GM23338 (cell line): ENCODE measurements at regions not wholly inside any gene's neighbourhood (a gene's known extent, or its start where the extent isn't known, plus 50 kb on each side); places are given as distances from the start of the nearest gene placed in this dataset.

Experiments
- ATAC-seq: fragments of 200-7000 bp; cut with Tn5 transposase; 3 replicates; pipeline ENCODE4 v1.9.1; 2020
- DNase-seq: peaks from one replicate; pipeline ENCODE4 v3.0.0-alpha.2; 2015; ENCODE audit warnings: low spot score
- H2AFZ ChIP-seq: fragments of 200-600 bp; sonication (generic); 2 replicates; pipeline ENCODE4 v1.8.0; 2016; ENCODE audit warnings: antibody characterized with exemption, mild to moderate bottlenecking, moderate library complexity
- H3F3A ChIP-seq: fragments of 200-600 bp; sonication (generic); replicated peaks from 2 replicates; pipeline ENCODE4 v1.8.0; 2017; ENCODE audit warnings: antibody characterized with exemption, mixed run types, low read depth
- H3K27ac ChIP-seq: fragments of 200-600 bp; sonication (generic); 2 replicates; pipeline ENCODE4 v1.6.1; 2016; ENCODE audit warnings: low read depth
- H3K27me3 ChIP-seq: fragments of 200-600 bp; sonication (generic); 2 replicates; pipeline ENCODE4 v1.8.0; 2016; ENCODE audit warnings: mild to moderate bottlenecking, mixed run types, moderate library complexity; ENCODE audit not compliant: insufficient read depth
- H3K36me3 ChIP-seq: fragments of 200-600 bp; sonication (generic); 2 replicates; pipeline ENCODE4 v1.8.0; 2016; ENCODE audit warnings: mild to moderate bottlenecking; ENCODE audit not compliant: insufficient read depth
- H3K4me1 ChIP-seq: fragments of 200-600 bp; sonication (generic); 2 replicates; pipeline ENCODE4 v1.8.0; 2016; ENCODE audit warnings: mild to moderate bottlenecking, moderate library complexity; ENCODE audit not compliant: insufficient read depth
- H3K4me2 ChIP-seq: fragments of 200-600 bp; sonication (generic); 2 replicates; pipeline ENCODE4 v1.7.1; 2017; ENCODE audit warnings: mixed run types
- H3K4me3 ChIP-seq: fragments of 200-600 bp; sonication (generic); 2 replicates; pipeline ENCODE4 v1.6.1; 2016; ENCODE audit warnings: mixed run types
- H3K79me2 ChIP-seq: fragments of 200-600 bp; sonication (generic); replicated peaks from 2 replicates; pipeline ENCODE4 v1.8.0; 2017; ENCODE audit warnings: mild to moderate bottlenecking; ENCODE audit not compliant: insufficient read depth
- H3K9me2 ChIP-seq: fragments of 200-600 bp; sonication (generic); 2 replicates; pipeline ENCODE4 v1.8.0; 2017; ENCODE audit not compliant: insufficient read depth
- H4K20me1 ChIP-seq: fragments of 200-600 bp; sonication (generic); replicated peaks from 2 replicates; pipeline ENCODE4 v1.8.0; 2017; ENCODE audit warnings: mild to moderate bottlenecking; ENCODE audit not compliant: insufficient read depth
- H3K27ac Mint-ChIP-seq: 2 replicates; pipeline ENCODE4 v1.8.0; 2020; ENCODE audit warnings: inconsistent platforms, mild to moderate bottlenecking, moderate library complexity, mixed read lengths
- H3K27me3 Mint-ChIP-seq: 3 replicates; pipeline ENCODE4 v1.8.0; 2022; ENCODE audit warnings: low read depth, mild to moderate bottlenecking, moderate library complexity, mixed read lengths, inconsistent platforms; ENCODE audit not compliant: insufficient read depth, poor library complexity
- H3K36me3 Mint-ChIP-seq: 3 replicates; pipeline ENCODE4 v1.8.0; 2021; ENCODE audit warnings: low read depth, mild to moderate bottlenecking, inconsistent platforms, moderate library complexity, mixed read lengths
- H3K4me1 Mint-ChIP-seq: 3 replicates; pipeline ENCODE4 v1.8.0; 2020; ENCODE audit warnings: mild to moderate bottlenecking, inconsistent platforms, mixed read lengths
- H3K4me3 Mint-ChIP-seq: 3 replicates; pipeline ENCODE4 v1.8.0; 2021; ENCODE audit warnings: moderate library complexity, mild to moderate bottlenecking, inconsistent platforms, mixed read lengths
- H3K9me3 Mint-ChIP-seq: 3 replicates; pipeline ENCODE4 v1.8.0; 2020; ENCODE audit warnings: moderate library complexity, mild to moderate bottlenecking, inconsistent platforms, mixed read lengths
- CREB1 ChIP-seq: fragments of 250-450 bp; sonication (Bioruptor Pico); IDR thresholded peaks from 2 replicates; pipeline ENCODE4 v1.5.0; 2020; ENCODE audit warnings: low read depth, mild to moderate bottlenecking, moderate library complexity
- CTCF ChIP-seq, 2 experiments: fragments of 200-600 bp in 1 of 2; sonication (generic) in 1 of 2; conservative IDR thresholded peaks; 2 replicates each; pipeline versions ENCODE4 v1.5.1 to v1.6.1; 2016 to 2017; ENCODE audit warnings: antibody characterized with exemption in 2 of 2, low read depth in 2 of 2, mild to moderate bottlenecking in 2 of 2, moderate library complexity in 1 of 2
- EZH2phosphoT487 ChIP-seq: fragments of 200-600 bp; sonication (generic); IDR thresholded peaks from one replicate; pipeline ENCODE4 v1.8.1; 2018; ENCODE audit warnings: antibody characterized with exemption; ENCODE audit not compliant: unreplicated experiment
- JUNB ChIP-seq: IDR thresholded peaks from one replicate; pipeline ENCODE4 v1.6.1; 2016; ENCODE audit warnings: antibody characterized with exemption; ENCODE audit not compliant: unreplicated experiment
- NANOG ChIP-seq: IDR thresholded peaks from 2 replicates; pipeline ENCODE4 v1.6.1; 2016; ENCODE audit warnings: antibody characterized with exemption, borderline replicate concordance
- POLR2AphosphoS5 ChIP-seq: IDR thresholded peaks from 2 replicates; pipeline ENCODE4 v1.6.1; 2016; ENCODE audit warnings: antibody characterized with exemption, low read depth
- REST ChIP-seq: IDR thresholded peaks from one replicate; pipeline ENCODE4 v1.6.1; 2018; ENCODE audit warnings: antibody characterized with exemption; ENCODE audit not compliant: unreplicated experiment
- STAT1 ChIP-seq: IDR thresholded peaks from one replicate; pipeline ENCODE4 v1.6.1; 2016; ENCODE audit warnings: antibody characterized with exemption; ENCODE audit not compliant: unreplicated experiment
- ZNF114 ChIP-seq: fragments of 250-450 bp; sonication (Bioruptor Pico); IDR thresholded peaks from 2 replicates; pipeline ENCODE4 v1.5.0; 2020; ENCODE audit warnings: mild to moderate bottlenecking, moderate library complexity
- ZNF331 ChIP-seq: fragments of 250-450 bp; sonication (Bioruptor Pico); IDR thresholded peaks from 2 replicates; pipeline ENCODE4 v1.5.0; 2020; ENCODE audit warnings: low read depth, mild to moderate bottlenecking, moderate library complexity
- TF ChIP-seq, protein P1 (sequence below): IDR thresholded peaks from 2 replicates; pipeline ENCODE4 v1.6.1; 2016; ENCODE audit warnings: antibody characterized with exemption

- no peaks in the 10 kb centered on the region for H4K20me1 ChIP-seq
- no peak overlapping the region for H3K27ac Mint-ChIP-seq
- no peaks in the 10 kb centered on the region for H3K4me1 ChIP-seq
- peaks cover 4% of the 10 kb centered on the region; the same call in 1 of the 3 replicates for H3K9me3 Mint-ChIP-seq
- no peaks in the 10 kb centered on the region for H3K27me3 ChIP-seq
- TF ChIP-seq CTCF (conservative IDR thresholded peaks at IDR 0.05; ENCODE audit: low read depth in 2 of 2) (no peak), JUNB (no peak), NANOG (no peak)
- TF ChIP-seq, protein P1, sequence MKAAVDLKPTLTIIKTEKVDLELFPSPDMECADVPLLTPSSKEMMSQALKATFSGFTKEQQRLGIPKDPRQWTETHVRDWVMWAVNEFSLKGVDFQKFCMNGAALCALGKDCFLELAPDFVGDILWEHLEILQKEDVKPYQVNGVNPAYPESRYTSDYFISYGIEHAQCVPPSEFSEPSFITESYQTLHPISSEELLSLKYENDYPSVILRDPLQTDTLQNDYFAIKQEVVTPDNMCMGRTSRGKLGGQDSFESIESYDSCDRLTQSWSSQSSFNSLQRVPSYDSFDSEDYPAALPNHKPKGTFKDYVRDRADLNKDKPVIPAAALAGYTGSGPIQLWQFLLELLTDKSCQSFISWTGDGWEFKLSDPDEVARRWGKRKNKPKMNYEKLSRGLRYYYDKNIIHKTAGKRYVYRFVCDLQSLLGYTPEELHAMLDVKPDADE = no peak
- H3K4me1 Mint-ChIP-seq = no peaks in the 10 kb centered on the region
- H3K4me2 ChIP-seq = no peak overlapping the region
- no peaks in the 10 kb centered on the region for H3F3A ChIP-seq
- no peaks in the 10 kb centered on the region for H3K79me2 ChIP-seq
- DNase-seq = no peak
- H3K27me3 Mint-ChIP-seq = peaks cover 1% of the 10 kb centered on the region
- H3K27ac ChIP-seq = no peak overlapping the region
- ATAC-seq = no peak
- peaks cover 5% of the 10 kb centered on the region for H3K9me2 ChIP-seq
- no peak overlapping the region for H3K4me3 Mint-ChIP-seq
- H3K36me3 Mint-ChIP-seq = no peaks in the 10 kb centered on the region
- no peaks in the 10 kb centered on the region for H3K36me3 ChIP-seq
- no peak overlapping the region for H2AFZ ChIP-seq
- no peak overlapping the region for H3K4me3 ChIP-seq
Observed at GRCh38 chr7:109503421-109503820, 933.7 kb downstream of the DNAJB9 start.

DNA sequence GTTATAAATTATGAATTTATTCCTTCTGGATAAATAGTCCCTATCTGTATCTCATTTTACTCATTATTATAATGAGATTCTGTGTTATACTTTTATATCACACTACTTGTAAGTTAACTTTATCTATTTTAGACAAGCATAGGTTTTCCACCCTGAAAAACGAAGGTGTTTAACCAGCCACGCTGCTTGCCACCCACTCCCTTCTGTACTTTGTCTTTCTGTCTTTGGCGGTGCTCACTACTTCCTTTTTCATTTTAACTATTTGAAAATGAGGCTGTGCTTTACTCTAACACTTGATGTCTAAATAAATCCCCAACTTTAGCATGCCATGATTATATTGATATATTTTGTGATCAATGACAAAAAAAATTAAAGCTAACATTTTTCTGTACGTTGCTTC is 952.9 kb downstream of the DNAJB9 start:
- Histone ChIP-seq H4K20me1 (no peaks in the 10 kb centered on the region), H2AFZ (no peak overlapping the region), H3K36me3 (no peaks in the 10 kb centered on the region), H3K4me1 (no peaks in the 10 kb centered on the region), H3F3A (no peaks in the 10 kb centered on the region), H3K4me3 (no peak overlapping the region), H3K4me2 (no peak overlapping the region), H3K27ac (no peak overlapping the region), H3K27me3 (no peaks in the 10 kb centered on the region), H3K9me2 (no peaks in the 10 kb centered on the region), H3K79me2 (no peaks in the 10 kb centered on the region)
- H3K4me1 Mint-ChIP-seq = peaks cover 13% of the 10 kb centered on the region
- no peaks in the 10 kb centered on the region for H3K36me3 Mint-ChIP-seq
- DNase-seq (no peak), ATAC-seq (no peak)
- no peaks in the 10 kb centered on the region for H3K9me3 Mint-ChIP-seq
- no peak overlapping the region for H3K4me3 Mint-ChIP-seq
- H3K27me3 Mint-ChIP-seq = no peaks in the 10 kb centered on the region
- no peak overlapping the region for H3K27ac Mint-ChIP-seq
- TF ChIP-seq STAT1 = no peak
- TF ChIP-seq ZNF331 (CRISPR knock-in tag) = no peak
- no peak for TF ChIP-seq JUNB
- TF ChIP-seq ZNF114 (CRISPR knock-in tag) = no peak
- no peak for TF ChIP-seq POLR2AphosphoS5
- no peak for TF ChIP-seq REST
- TF ChIP-seq CREB1 (CRISPR knock-in tag) = no peak
- TF ChIP-seq EZH2phosphoT487 = no peak
- no peak for TF ChIP-seq NANOG
